ENCODE measurements at regions not wholly inside any gene's neighbourhood (a gene's known extent, or its start where the extent isn't known, plus 50 kb on each side); places are given as distances from the start of the nearest gene placed in this dataset.

DNA sequence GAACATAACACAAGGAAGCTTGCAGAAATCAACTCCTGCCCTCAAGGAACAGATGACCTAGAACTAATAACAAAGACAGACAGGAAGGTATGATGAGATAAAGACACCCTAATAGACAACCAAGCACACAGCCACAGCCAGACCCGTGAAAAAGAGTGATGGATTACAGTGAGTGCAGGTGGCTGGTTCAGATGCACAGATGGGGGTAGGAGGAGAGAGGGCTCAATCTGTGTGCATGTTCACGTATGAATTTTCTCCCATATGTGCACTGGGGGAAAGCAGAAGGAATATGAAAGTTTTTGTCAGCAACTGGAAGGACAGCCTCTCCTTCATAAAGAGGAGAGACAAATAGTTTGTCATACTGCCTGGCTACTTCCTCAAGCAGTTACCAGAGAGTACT is 367.1 kb downstream of the PBX1 start:
- TF ChIP-seq, protein P1, sequence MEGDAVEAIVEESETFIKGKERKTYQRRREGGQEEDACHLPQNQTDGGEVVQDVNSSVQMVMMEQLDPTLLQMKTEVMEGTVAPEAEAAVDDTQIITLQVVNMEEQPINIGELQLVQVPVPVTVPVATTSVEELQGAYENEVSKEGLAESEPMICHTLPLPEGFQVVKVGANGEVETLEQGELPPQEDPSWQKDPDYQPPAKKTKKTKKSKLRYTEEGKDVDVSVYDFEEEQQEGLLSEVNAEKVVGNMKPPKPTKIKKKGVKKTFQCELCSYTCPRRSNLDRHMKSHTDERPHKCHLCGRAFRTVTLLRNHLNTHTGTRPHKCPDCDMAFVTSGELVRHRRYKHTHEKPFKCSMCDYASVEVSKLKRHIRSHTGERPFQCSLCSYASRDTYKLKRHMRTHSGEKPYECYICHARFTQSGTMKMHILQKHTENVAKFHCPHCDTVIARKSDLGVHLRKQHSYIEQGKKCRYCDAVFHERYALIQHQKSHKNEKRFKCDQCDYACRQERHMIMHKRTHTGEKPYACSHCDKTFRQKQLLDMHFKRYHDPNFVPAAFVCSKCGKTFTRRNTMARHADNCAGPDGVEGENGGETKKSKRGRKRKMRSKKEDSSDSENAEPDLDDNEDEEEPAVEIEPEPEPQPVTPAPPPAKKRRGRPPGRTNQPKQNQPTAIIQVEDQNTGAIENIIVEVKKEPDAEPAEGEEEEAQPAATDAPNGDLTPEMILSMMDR (optimal IDR thresholded peaks at IDR 0.05 in 1 of 3, IDR thresholded peaks at IDR 0.05 in 1 of 3, conservative IDR thresholded peaks at IDR 0.05 in 1 of 3; ENCODE audit: extremely low read depth in 1 of 3, insufficient read depth in 2 of 3, low read length in 3 of 3) = no peak
- TF ChIP-seq EZH2 (IDR thresholded peaks at IDR 0.05; ENCODE audit: low read length) = no peak

All from keratinocyte (primary cell).